GM18499 (cell line): ENCODE measurements at regions not wholly inside any gene's neighbourhood (a gene's known extent, or its start where the extent isn't known, plus 50 kb on each side); places are given as distances from the start of the nearest gene placed in this dataset.
"Not testable (repeated sequence)": the region's sequence is repeated elsewhere in the genome, so short reads cannot be mapped to it uniquely, and the experiment has no call there.

Source experiments
- ATAC-seq: cut with Tn5 transposase; IDR thresholded peaks from one replicate; pipeline ENCODE4 v1.9.1; 2021; ENCODE audit warnings: moderate number of reproducible peaks; ENCODE audit not compliant: insufficient read depth, unreplicated experiment

- no peak for ATAC-seq
Observed at GRCh38 chrX:114272096-114272686, 311.7 kb upstream of the HTR2C start.

- not testable (repeated sequence) for ATAC-seq
Observed at GRCh38 chrX:114270371-114270770, 313.5 kb upstream of the HTR2C start.

GRCh38 chrX:114268643-114269042 lies 315.2 kb upstream of the HTR2C start:
- ATAC-seq: no peak

- ATAC-seq: no peak
Observed at GRCh38 chrX:114267142-114267541, 316.7 kb upstream of the HTR2C start.

- no peak for ATAC-seq
Observed at GRCh38 chrX:114252186-114252585, 331.7 kb upstream of the HTR2C start.

GRCh38 chrX:114251575-114251974 lies 332.3 kb upstream of the HTR2C start:
- ATAC-seq: no peak

- ATAC-seq: no peak
Observed at GRCh38 chrX:114221445-114221844, 362.4 kb upstream of the HTR2C start.

- ATAC-seq: no peak
Observed at GRCh38 chrX:114210879-114211278, 373.0 kb upstream of the HTR2C start.

- ATAC-seq: no peak
Observed at GRCh38 chrX:114201622-114202021, 382.3 kb upstream of the HTR2C start.

- ATAC-seq: no peak
Observed at GRCh38 chrX:114181195-114181594, 402.7 kb upstream of the HTR2C start.

GRCh38 chrX:114178126-114178525 lies 405.8 kb upstream of the HTR2C start:
- ATAC-seq: no peak

- not testable (repeated sequence) for ATAC-seq
Observed at GRCh38 chrX:114167276-114167675, 416.6 kb upstream of the HTR2C start.

GRCh38 chrX:114166601-114167000 lies 417.3 kb upstream of the HTR2C start:
- ATAC-seq: no peak

GRCh38 chrX:114165537-114165936 lies 418.3 kb upstream of the HTR2C start:
- ATAC-seq: peak; percentile 84

GRCh38 chrX:114162068-114162735 lies 421.7 kb upstream of the HTR2C start:
- ATAC-seq: no peak

GRCh38 chrX:114152801-114153200 lies 431.1 kb upstream of the HTR2C start:
- ATAC-seq: no peak

GRCh38 chrX:114152130-114152529 lies 431.8 kb upstream of the HTR2C start:
- no peak for ATAC-seq

- ATAC-seq: no peak
Observed at GRCh38 chrX:114134465-114134864, 449.4 kb upstream of the HTR2C start.

GRCh38 chrX:114127411-114128025 lies 456.4 kb upstream of the HTR2C start:
- ATAC-seq: no peak

- no peak for ATAC-seq
Observed at GRCh38 chrX:114127005-114127404, 456.9 kb upstream of the HTR2C start.

- ATAC-seq: no peak
Observed at GRCh38 chrX:114101081-114101480, 482.8 kb upstream of the HTR2C start.

- ATAC-seq: no peak
Observed at GRCh38 chrX:114097866-114098265, 486.0 kb upstream of the HTR2C start.
